HL-60/S4 (cell line): ENCODE measurements at regions not wholly inside any gene's neighbourhood (a gene's known extent, or its start where the extent isn't known, plus 50 kb on each side); places are given as distances from the start of the nearest gene placed in this dataset.

ENCODE experiments used
- in situ Hi-C: fragments of 300-500 bp; cut with MboI; formaldehyde crosslinking; loops from 2 replicates; pipeline ENCODE4 v1.14.3; 2022; ENCODE audit warnings: low sequenced_read_pairs

GRCh38 chr3:185995352-185995751, 57.5 kb upstream of the TRA2B start:
- in situ Hi-C loops = loop anchor here (25.0 kb wide), 1 partner anchor 817 kb away; the partner anchor contains the start of gene RFC4

- in situ Hi-C loops = loop anchor here (25.0 kb wide), 1 partner anchor 819 kb away; the partner anchor contains the start of gene RFC4
These were observed 55.1 kb upstream of the TRA2B start for GRCh38 chr3:185992831-185993374.

- in situ Hi-C loops = loop anchor here (25.0 kb wide), 1 partner anchor 821 kb away; the partner anchor contains the start of gene RFC4
These were observed 53.2 kb upstream of the TRA2B start for GRCh38 chr3:185990995-185991394.

GRCh38 chr3:185989511-185989910, 51.7 kb upstream of the TRA2B start:
- in situ Hi-C loops = loop anchor here (25.0 kb wide), 1 partner anchor 823 kb away; the partner anchor contains the start of gene RFC4

GRCh38 chr3:185988816-185989175, 51.0 kb upstream of the TRA2B start:
- in situ Hi-C loops = loop anchor here (25.0 kb wide), 1 partner anchor 824 kb away; the partner anchor contains the start of gene RFC4

DNA sequence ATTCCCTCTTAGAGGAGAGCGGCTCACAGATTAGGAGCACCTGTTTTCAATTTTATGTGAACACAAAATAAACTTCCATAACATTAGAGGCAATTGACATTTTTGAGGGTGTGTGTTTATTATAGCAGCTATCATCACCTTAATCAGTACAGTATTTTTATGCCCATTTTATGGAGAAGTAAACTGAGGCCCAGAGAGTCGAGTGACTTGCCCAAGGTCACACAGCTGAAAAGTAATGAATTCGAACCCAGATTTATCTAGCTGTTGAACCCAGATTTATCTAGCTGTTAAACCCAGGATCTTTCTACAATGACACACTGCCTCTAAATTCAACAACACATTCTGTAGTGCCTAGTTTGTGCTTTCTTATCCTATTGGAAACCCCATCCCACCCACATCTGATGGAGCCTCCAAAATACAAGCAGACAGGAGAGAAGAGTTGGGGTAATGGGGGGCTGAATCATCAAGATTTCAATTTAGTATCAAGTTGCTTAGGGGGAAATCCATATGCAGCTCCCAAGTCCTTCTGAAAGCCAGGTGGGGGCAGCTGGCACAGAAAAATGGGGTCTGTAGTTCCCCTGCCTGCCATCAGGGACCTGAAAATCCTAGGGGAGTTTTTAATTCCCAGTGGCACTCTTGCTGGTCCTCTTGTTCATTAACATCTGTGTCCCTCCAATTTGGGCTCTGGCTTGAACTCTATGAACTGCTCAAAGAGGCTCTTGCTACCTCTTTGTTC, 50.4 kb upstream of the TRA2B start:
- in situ Hi-C loops = loop anchor here (25.0 kb wide), 1 partner anchor 824 kb away; the partner anchor contains the start of gene RFC4
